Parathyroid adenoma (tissue), 2 donors: ENCODE measurements at regions not wholly inside any gene's neighbourhood (a gene's known extent, or its start where the extent isn't known, plus 50 kb on each side); places are given as distances from the start of the nearest gene placed in this dataset.

ENCODE experiments used
- H2AFZ ChIP-seq: fragments of 300-600 bp; sonication (generic); one replicate; pipeline ENCODE4 v1.7.0; 2017; ENCODE audit warnings: antibody characterized with exemption, mild to moderate bottlenecking
- H3K27ac ChIP-seq: fragments of 300-600 bp; sonication (generic); one replicate; pipeline ENCODE4 v1.7.0; 2017
- H3K27me3 ChIP-seq: fragments of 300-600 bp; sonication (generic); one replicate; pipeline ENCODE4 v1.7.0; 2017; ENCODE audit warnings: low read length; ENCODE audit not compliant: control insufficient read depth, insufficient read depth
- H3K36me3 ChIP-seq: fragments of 300-600 bp; sonication (generic); one replicate; pipeline ENCODE4 v1.7.0; 2017; ENCODE audit warnings: low read length; ENCODE audit not compliant: control insufficient read depth, insufficient read depth
- H3K4me1 ChIP-seq: fragments of 300-600 bp; sonication (generic); one replicate; pipeline ENCODE4 v1.7.0; 2017; ENCODE audit warnings: control low read depth
- H3K4me2 ChIP-seq: fragments of 300-600 bp; sonication (generic); one replicate; pipeline ENCODE4 v1.7.0; 2017; ENCODE audit warnings: low read length
- H3K4me3 ChIP-seq: fragments of 300-600 bp; sonication (generic); one replicate; pipeline ENCODE4 v1.7.0; 2017; ENCODE audit warnings: low read depth, low read length
- H3K79me2 ChIP-seq: fragments of 300-600 bp; sonication (generic); one replicate; pipeline ENCODE4 v1.7.0; 2017; ENCODE audit warnings: control low read depth
- H3K9ac ChIP-seq: fragments of 300-600 bp; sonication (generic); one replicate; pipeline ENCODE4 v1.7.0; 2017; ENCODE audit warnings: mild to moderate bottlenecking
- H3K9me3 ChIP-seq: fragments of 300-600 bp; sonication (generic); one replicate; pipeline ENCODE4 v1.7.0; 2017; ENCODE audit warnings: low read length; ENCODE audit not compliant: control insufficient read depth
- TF ChIP-seq, protein P1 (sequence below): fragments of 300-600 bp; sonication (generic); IDR thresholded peaks from one replicate; pipeline ENCODE4 v1.7.0; 2017; ENCODE audit warnings: antibody characterized with exemption, mild to moderate bottlenecking
- donor health status: primary hyperparathyroidism.

GRCh38 chr5:114179134-114179533 lies 182.7 kb upstream of the KCNN2 start:
- no peaks in the 10 kb centered on the region for H3K79me2 ChIP-seq
- no peaks in the 10 kb centered on the region for H3K4me1 ChIP-seq
- no peak overlapping the region for H3K4me2 ChIP-seq
- H3K9ac ChIP-seq: no peak overlapping the region
- no peak overlapping the region for H3K4me3 ChIP-seq
- TF ChIP-seq, protein P1, sequence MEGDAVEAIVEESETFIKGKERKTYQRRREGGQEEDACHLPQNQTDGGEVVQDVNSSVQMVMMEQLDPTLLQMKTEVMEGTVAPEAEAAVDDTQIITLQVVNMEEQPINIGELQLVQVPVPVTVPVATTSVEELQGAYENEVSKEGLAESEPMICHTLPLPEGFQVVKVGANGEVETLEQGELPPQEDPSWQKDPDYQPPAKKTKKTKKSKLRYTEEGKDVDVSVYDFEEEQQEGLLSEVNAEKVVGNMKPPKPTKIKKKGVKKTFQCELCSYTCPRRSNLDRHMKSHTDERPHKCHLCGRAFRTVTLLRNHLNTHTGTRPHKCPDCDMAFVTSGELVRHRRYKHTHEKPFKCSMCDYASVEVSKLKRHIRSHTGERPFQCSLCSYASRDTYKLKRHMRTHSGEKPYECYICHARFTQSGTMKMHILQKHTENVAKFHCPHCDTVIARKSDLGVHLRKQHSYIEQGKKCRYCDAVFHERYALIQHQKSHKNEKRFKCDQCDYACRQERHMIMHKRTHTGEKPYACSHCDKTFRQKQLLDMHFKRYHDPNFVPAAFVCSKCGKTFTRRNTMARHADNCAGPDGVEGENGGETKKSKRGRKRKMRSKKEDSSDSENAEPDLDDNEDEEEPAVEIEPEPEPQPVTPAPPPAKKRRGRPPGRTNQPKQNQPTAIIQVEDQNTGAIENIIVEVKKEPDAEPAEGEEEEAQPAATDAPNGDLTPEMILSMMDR: no peak
- no peaks in the 10 kb centered on the region for H3K9me3 ChIP-seq
- H2AFZ ChIP-seq: no peak overlapping the region
- H3K27me3 ChIP-seq: no peaks in the 10 kb centered on the region
- H3K27ac ChIP-seq: no peak overlapping the region
- no peaks in the 10 kb centered on the region for H3K36me3 ChIP-seq

DNA sequence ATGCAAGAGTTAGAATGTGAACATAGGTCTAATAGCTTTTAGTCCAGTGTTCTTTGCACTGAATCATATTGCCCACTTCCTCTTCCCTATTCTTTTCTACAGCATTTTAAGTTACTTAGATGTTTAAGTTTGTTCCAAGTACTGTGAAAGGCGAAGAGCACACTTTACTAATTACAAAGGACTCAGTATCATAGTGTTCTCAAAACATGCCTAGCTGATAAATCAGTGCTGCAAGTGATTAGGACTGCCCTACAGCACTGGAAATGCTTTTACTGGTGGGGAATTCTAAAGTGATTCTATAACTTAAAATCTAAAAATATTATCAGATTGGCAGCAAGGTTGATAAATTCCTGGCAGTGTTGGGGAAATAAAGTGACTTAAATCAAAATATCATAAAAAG lies 177.9 kb upstream of the KCNN2 start:
- no peaks in the 10 kb centered on the region for H3K79me2 ChIP-seq
- H3K36me3 ChIP-seq: no peaks in the 10 kb centered on the region
- TF ChIP-seq, protein P1: no peak
- no peak overlapping the region for H3K27ac ChIP-seq
- no peaks in the 10 kb centered on the region for H3K27me3 ChIP-seq
- H3K4me1 ChIP-seq: no peaks in the 10 kb centered on the region
- H3K4me2 ChIP-seq: no peak overlapping the region
- H2AFZ ChIP-seq: no peak overlapping the region
- no peak overlapping the region for H3K9ac ChIP-seq
- no peaks in the 10 kb centered on the region for H3K9me3 ChIP-seq
- no peak overlapping the region for H3K4me3 ChIP-seq

DNA sequence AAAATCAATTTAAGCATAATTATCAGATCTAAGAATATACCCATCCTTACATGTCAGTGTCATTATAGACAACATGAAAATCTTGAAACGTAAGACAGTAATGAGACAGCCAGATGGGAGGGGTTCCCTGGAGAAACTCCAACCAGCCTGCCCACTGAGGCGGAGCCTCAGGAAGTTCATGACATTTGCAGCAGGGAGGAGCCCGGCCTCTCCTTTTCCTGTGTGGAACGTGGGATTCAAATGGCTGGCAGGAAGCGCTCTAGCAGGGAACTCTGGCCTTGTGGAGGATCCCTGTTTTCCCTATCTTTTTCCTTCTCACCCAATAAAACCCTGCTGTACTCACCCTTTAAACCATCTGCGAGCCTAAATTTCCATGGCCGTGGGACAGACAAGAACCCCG lies 176.6 kb upstream of the KCNN2 start:
- TF ChIP-seq, protein P1: no peak
- Histone ChIP-seq H3K4me1 (no peaks in the 10 kb centered on the region), H3K27me3 (no peaks in the 10 kb centered on the region), H3K27ac (no peak overlapping the region), H3K4me3 (no peak overlapping the region), H3K36me3 (no peaks in the 10 kb centered on the region), H3K4me2 (no peak overlapping the region), H3K79me2 (no peaks in the 10 kb centered on the region), H2AFZ (no peak overlapping the region), H3K9ac (no peak overlapping the region), H3K9me3 (no peaks in the 10 kb centered on the region)

- Histone ChIP-seq H3K27me3 (no peaks in the 10 kb centered on the region), H3K79me2 (no peaks in the 10 kb centered on the region), H2AFZ (no peak overlapping the region), H3K36me3 (no peaks in the 10 kb centered on the region), H3K9me3 (no peaks in the 10 kb centered on the region), H3K9ac (no peak overlapping the region), H3K27ac (no peak overlapping the region), H3K4me1 (no peaks in the 10 kb centered on the region), H3K4me3 (no peak overlapping the region), H3K4me2 (no peak overlapping the region)
- TF ChIP-seq, protein P1: no peak
These were observed 170.4 kb upstream of the KCNN2 start for GRCh38 chr5:114191441-114191840.

DNA sequence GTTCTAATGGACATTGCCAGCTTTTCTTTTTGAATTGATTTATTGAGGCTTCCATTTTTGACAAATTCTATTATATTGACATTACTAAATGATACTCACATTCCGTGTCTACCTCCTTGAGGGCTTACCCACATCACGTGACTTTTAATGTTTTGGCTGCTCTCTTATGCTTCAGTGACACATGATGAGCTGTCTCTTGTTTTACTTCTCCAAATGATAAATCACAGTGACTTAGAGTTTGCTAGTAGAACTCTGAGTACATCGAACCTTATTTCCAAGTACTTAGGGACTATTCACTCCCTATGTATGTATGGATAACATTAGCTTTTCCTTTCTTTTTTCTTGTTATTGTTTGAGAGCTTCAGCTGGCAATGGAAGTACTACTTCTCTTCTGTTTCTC lies 169.8 kb upstream of the KCNN2 start:
- no peak overlapping the region for H3K4me2 ChIP-seq
- no peak overlapping the region for H3K27ac ChIP-seq
- no peaks in the 10 kb centered on the region for H3K4me1 ChIP-seq
- TF ChIP-seq, protein P1: no peak
- no peaks in the 10 kb centered on the region for H3K9me3 ChIP-seq
- no peaks in the 10 kb centered on the region for H3K79me2 ChIP-seq
- no peak overlapping the region for H2AFZ ChIP-seq
- no peak overlapping the region for H3K9ac ChIP-seq
- no peaks in the 10 kb centered on the region for H3K36me3 ChIP-seq
- no peak overlapping the region for H3K4me3 ChIP-seq
- H3K27me3 ChIP-seq: no peaks in the 10 kb centered on the region
